ENCODE measurements at regions not wholly inside any gene's neighbourhood (a gene's known extent, or its start where the extent isn't known, plus 50 kb on each side); places are given as distances from the start of the nearest gene placed in this dataset.

GRCh38 chr10:2362331-2362730, 625.0 kb upstream of the ADARB2 start:
- WGBS (ENCODE audit: extremely low coverage, insufficient read length, low lambda C conversion rate) = no CpG with 5 or more reads among the region's 7 CpGs
- H3K9me3 Mint-ChIP-seq = no peaks in the 10 kb centered on the region
- Histone ChIP-seq H4K20me1 (ENCODE audit: control insufficient read depth, insufficient read depth, insufficient read length) (no peaks in the 10 kb centered on the region), H2BK120ac (ENCODE audit: low read depth, low read length, poor library complexity, severe bottlenecking) (no peak overlapping the region), H3K23ac (ENCODE audit: insufficient read length, low read depth, low read length) (no peak overlapping the region), H2BK15ac (ENCODE audit: low read depth, low read length) (no peak overlapping the region), H3K9ac (ENCODE audit: extremely low read depth, insufficient read length, low read length) (no peak overlapping the region), H3K14ac (ENCODE audit: insufficient read depth, low read length) (no peak overlapping the region), H3K4me1 (ENCODE audit: insufficient read depth, low read length) (peaks cover 2% of the 10 kb centered on the region; the same call in 1 of the 2 replicates), H3K79me1 (ENCODE audit: insufficient read depth, low read depth, low read length, poor library complexity, severe bottlenecking) (no peaks in the 10 kb centered on the region), H3K4me2 (ENCODE audit: insufficient read depth, insufficient read length, low read length) (no peak overlapping the region), H2BK20ac (ENCODE audit: low read depth, low read length, poor library complexity, severe bottlenecking) (no peak overlapping the region), H2AK5ac (ENCODE audit: insufficient read length, low read length) (no peak overlapping the region), H4K5ac (ENCODE audit: insufficient read length, low read depth, low read length) (no peak overlapping the region), H3K27me3 (ENCODE audit: insufficient read depth, low read length) (no peaks in the 10 kb centered on the region), H3K18ac (ENCODE audit: insufficient read length, low read depth, low read length) (no peak overlapping the region), H2BK12ac (ENCODE audit: insufficient read length, low read depth, low read length) (no peak overlapping the region), H3K4ac (ENCODE audit: low read depth, low read length) (no peak overlapping the region), H2BK5ac (ENCODE audit: insufficient read length, low read length) (no peak overlapping the region), H3K79me2 (ENCODE audit: insufficient read depth, low read length) (no peaks in the 10 kb centered on the region), H3K27ac (ENCODE audit: insufficient read length, low read depth, low read length) (no peak overlapping the region), H4K91ac (ENCODE audit: insufficient read length, low read depth, low read length) (no peak overlapping the region), H3K23me2 (ENCODE audit: insufficient read length, low read depth, low read length, poor library complexity, severe bottlenecking) (no peaks in the 10 kb centered on the region), H4K8ac (replicated peaks; ENCODE audit: insufficient read length, low read depth, low read length) (no peak overlapping the region), H2AFZ (ENCODE audit: low read length) (no peak overlapping the region), H3T11ph (ENCODE audit: low read length) (no peak overlapping the region), H3K56ac (ENCODE audit: insufficient read length, low read depth, low read length) (no peak overlapping the region), H3K9me3 (ENCODE audit: control insufficient read depth, low read depth, low read length) (no peaks in the 10 kb centered on the region)
- H3K27ac Mint-ChIP-seq = 0 out of 7 replicates have a peak overlapping the region, but pooled peaks of 1 of the 3 experiments have one; percentile 6
- no peaks in the 10 kb centered on the region for H3K27me3 Mint-ChIP-seq (ENCODE audit: low read depth)
- no peak overlapping the region for H3K4me3 Mint-ChIP-seq
- TF ChIP-seq CTCF (conservative IDR thresholded peaks at IDR 0.05) = no peak
- DNase-seq = no peak
- H3K4me1 Mint-ChIP-seq = peaks cover 4 to 8% of the 10 kb centered on the region in 2 experiments
- H3K36me3 Mint-ChIP-seq (ENCODE audit: insufficient read depth in 1 of 3, low read depth in 3 of 3) = no peaks in the 10 kb centered on the region
